Tibial nerve (tissue), 4 donors: ENCODE measurements at regions not wholly inside any gene's neighbourhood (a gene's known extent, or its start where the extent isn't known, plus 50 kb on each side); places are given as distances from the start of the nearest gene placed in this dataset.

Source experiments
- DNase-seq, 2 donors: peaks; one replicate each; pipeline ENCODE4 v3.0.0-alpha.2; 2019; ENCODE audit warnings: low spot score in 2 of 2
- H3K27ac ChIP-seq, 4 donors: fragments of 200-600 bp; sonication (generic) in 3 of 4; one replicate each; pipeline ENCODE4 v1.5.1; 2017 to 2019; ENCODE audit warnings: mild to moderate bottlenecking in 1 of 4
- H3K27me3 ChIP-seq, 2 donors: fragments of 200-600 bp; sonication (generic) in 1 of 2; one replicate each; pipeline versions ENCODE4 v1.5.1 to v1.6.0; 2017 to 2019
- H3K36me3 ChIP-seq, 3 donors: fragments of 200-600 bp; sonication (generic); one replicate each; pipeline ENCODE4 v1.5.1; 2018 to 2019
- H3K4me1 ChIP-seq, 4 donors: fragments of 200-600 bp; sonication (generic) in 3 of 4; one replicate each; pipeline ENCODE4 v1.5.1; 2017 to 2019
- H3K4me3 ChIP-seq, 4 donors: fragments of 200-600 bp; sonication (generic) in 3 of 4; one replicate each; pipeline ENCODE4 v1.5.1; 2017 to 2019; ENCODE audit warnings: mild to moderate bottlenecking in 1 of 4, moderate library complexity in 1 of 4
- H3K9me3 ChIP-seq, 4 donors: fragments of 200-600 bp; sonication (generic) in 3 of 4; one replicate each; pipeline ENCODE4 v1.5.1; 2017 to 2019
- EP300 ChIP-seq, 2 donors: sonication (generic); formaldehyde crosslinking; IDR thresholded peaks; one replicate each; pipeline ENCODE4 v1.6.1; 2017; ENCODE audit warnings: antibody characterized with exemption in 2 of 2, mild to moderate bottlenecking in 1 of 2
- POLR2A ChIP-seq, 2 donors: fragments of 450-650 bp; IDR thresholded peaks; one replicate each; pipeline ENCODE4 v1.6.1; 2017; ENCODE audit warnings: antibody characterized with exemption in 2 of 2, mild to moderate bottlenecking in 2 of 2, moderate library complexity in 2 of 2
- WGBS, 2 donors: methylation state at CpG; one replicate each; pipeline ENCODE4 v1.1.5; 2018; 5-methylcytosine and 5-hydroxymethylcytosine counted together
- TF ChIP-seq, protein P1 (sequence below), 5 experiments: fragments of 200-600 bp in 3 of 5; fragments of 450-650 bp in 2 of 5; sonication (generic) in 3 of 5; IDR thresholded peaks; one replicate each; pipeline ENCODE4 v1.5.1; 2016 to 2019; ENCODE audit warnings: antibody characterized with exemption in 5 of 5, mild to moderate bottlenecking in 3 of 5, moderate library complexity in 2 of 5

DNA sequence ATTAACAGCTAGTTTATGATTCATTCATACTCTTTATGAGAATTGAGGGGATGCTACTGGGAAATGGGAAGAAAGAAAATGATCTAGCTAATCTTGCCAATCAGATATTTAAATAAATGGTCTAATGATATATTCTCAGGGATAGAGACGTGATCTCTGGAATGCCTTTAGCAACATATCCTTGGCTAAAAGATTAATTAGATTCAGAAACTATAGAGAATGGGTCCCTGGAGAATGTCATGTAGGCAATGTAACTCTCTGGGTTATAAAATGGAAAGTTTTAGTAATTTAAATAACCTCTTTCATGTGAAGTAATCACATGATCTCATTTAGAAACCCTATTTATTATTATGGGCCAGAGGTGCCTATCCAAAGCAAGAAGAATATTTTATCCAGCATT is 771.0 kb upstream of the CDH2 start:
- H3K36me3 ChIP-seq: no peaks in the 10 kb centered on the region
- H3K27me3 ChIP-seq: no peaks in the 10 kb centered on the region
- no peak overlapping the region for H3K4me3 ChIP-seq
- peaks cover 0 to 6% (median 0%) of the 10 kb centered on the region in 4 donors for H3K9me3 ChIP-seq
- 47 to 67% methylated on average over 1 of the region's 1 CpG for WGBS, 2 donors
- no peak for DNase-seq
- TF ChIP-seq, protein P1, sequence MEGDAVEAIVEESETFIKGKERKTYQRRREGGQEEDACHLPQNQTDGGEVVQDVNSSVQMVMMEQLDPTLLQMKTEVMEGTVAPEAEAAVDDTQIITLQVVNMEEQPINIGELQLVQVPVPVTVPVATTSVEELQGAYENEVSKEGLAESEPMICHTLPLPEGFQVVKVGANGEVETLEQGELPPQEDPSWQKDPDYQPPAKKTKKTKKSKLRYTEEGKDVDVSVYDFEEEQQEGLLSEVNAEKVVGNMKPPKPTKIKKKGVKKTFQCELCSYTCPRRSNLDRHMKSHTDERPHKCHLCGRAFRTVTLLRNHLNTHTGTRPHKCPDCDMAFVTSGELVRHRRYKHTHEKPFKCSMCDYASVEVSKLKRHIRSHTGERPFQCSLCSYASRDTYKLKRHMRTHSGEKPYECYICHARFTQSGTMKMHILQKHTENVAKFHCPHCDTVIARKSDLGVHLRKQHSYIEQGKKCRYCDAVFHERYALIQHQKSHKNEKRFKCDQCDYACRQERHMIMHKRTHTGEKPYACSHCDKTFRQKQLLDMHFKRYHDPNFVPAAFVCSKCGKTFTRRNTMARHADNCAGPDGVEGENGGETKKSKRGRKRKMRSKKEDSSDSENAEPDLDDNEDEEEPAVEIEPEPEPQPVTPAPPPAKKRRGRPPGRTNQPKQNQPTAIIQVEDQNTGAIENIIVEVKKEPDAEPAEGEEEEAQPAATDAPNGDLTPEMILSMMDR (IDR thresholded peaks at IDR 0.05): no peak
- TF ChIP-seq POLR2A (IDR thresholded peaks at IDR 0.05) (no peak), EP300 (IDR thresholded peaks at IDR 0.05) (no peak)
- H3K27ac ChIP-seq: no peak overlapping the region
- H3K4me1 ChIP-seq: no peaks in the 10 kb centered on the region

DNA sequence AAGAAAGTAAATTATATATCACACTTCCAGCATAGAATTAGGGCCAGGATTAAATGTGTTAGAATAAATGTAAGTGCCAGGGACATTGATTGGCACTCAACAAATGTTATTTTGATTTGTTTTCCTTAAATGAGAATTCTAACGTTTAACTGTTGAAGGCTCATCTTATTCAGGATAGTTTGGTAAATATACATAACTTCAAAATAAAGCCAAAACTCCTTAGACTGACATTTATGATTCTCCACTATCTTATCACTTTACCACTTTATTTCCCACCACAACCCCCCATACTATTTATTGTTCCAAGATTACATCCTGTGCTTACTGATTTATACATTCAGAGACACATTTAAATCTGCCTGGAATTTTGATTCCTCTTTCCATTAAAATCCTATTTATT is 769.5 kb upstream of the CDH2 start:
- Histone ChIP-seq H3K9me3 (peaks cover 0 to 4% (median 0%) of the 10 kb centered on the region in 4 donors), H3K36me3 (no peaks in the 10 kb centered on the region), H3K4me3 (no peak overlapping the region), H3K27me3 (no peaks in the 10 kb centered on the region), H3K4me1 (no peaks in the 10 kb centered on the region), H3K27ac (no peak overlapping the region)
- 73 to 78% methylated on average over 1 of the region's 1 CpG for WGBS, 2 donors
- TF ChIP-seq, protein P1 (IDR thresholded peaks at IDR 0.05): no peak
- TF ChIP-seq POLR2A (IDR thresholded peaks at IDR 0.05) (no peak), EP300 (IDR thresholded peaks at IDR 0.05) (no peak)
- no peak for DNase-seq

DNA sequence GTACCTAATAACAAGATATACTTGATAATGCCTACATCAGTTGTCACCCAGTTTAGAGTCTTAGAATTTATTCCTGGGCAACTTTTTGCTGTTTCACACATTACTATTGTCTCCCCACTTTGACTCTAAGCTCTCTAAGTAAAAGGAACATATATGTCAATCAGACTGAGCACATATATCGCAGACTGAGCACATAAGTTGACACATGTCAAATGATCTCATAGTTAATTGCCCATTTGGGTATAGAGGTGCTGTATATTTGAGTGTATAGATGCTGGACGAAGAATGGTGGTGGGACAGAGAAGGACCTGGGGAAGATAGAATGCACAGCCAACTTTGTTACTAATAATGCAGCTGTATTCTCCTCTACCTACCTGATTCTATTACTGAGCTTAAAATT is 746.0 kb upstream of the CDH2 start:
- Histone ChIP-seq H3K36me3 (no peaks in the 10 kb centered on the region), H3K27ac (no peak overlapping the region), H3K4me1 (no peaks in the 10 kb centered on the region), H3K9me3 (no peaks in the 10 kb centered on the region), H3K27me3 (no peaks in the 10 kb centered on the region), H3K4me3 (no peak overlapping the region)
- TF ChIP-seq, protein P1 (IDR thresholded peaks at IDR 0.05): no peak
- TF ChIP-seq EP300 (IDR thresholded peaks at IDR 0.05): no peak
- no peak for TF ChIP-seq POLR2A (IDR thresholded peaks at IDR 0.05)
- WGBS, 2 donors: 92% methylated on average over 2 of the region's 2 CpGs
- no peak for DNase-seq

DNA sequence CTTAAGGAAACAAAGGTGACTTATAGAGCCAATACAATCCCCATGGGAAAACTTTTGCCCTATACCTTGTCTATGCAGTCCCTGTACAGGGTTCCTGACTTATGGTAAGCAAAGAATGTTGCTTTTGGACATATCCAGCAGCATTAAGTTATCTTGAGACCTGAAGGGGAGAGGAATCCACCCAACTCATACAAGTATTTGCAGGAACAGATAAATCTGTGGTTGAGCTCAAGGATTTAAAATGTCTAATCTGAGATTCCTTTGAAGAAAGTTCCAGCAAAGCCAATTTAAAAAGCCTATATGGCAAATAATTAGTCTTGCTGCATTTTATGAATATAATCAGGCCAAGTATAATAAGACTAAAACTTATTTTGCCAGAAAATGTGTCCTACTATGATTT is 739.5 kb upstream of the CDH2 start:
- Histone ChIP-seq H3K9me3 (peaks cover 0 to 6% (median under 1%) of the 10 kb centered on the region in 4 donors), H3K36me3 (no peaks in the 10 kb centered on the region), H3K4me1 (no peaks in the 10 kb centered on the region), H3K4me3 (no peak overlapping the region), H3K27me3 (no peaks in the 10 kb centered on the region), H3K27ac (no peak overlapping the region)
- DNase-seq: no peak
- TF ChIP-seq EP300 (IDR thresholded peaks at IDR 0.05): no peak
- no peak for TF ChIP-seq POLR2A (IDR thresholded peaks at IDR 0.05)
- TF ChIP-seq, protein P1 (IDR thresholded peaks at IDR 0.05): no peak

DNA sequence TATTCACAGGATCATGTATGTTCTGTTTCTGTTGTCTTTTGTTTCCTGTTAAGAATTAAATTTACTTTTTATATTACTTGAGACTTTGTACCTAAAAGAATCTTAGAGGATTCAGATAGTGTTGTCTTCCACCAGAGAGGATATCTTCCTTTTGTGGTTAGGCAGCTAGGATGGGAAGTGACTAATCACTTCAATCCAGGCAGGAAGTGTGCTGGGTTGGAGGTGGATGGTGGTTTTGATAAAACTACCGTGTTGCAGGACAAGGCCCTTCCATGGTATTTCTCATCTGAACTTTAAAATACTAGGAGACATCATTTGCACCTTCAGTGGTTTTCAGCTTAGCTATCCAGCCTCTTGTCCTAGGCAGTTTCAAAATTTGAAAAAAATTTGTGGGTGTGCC is 728.6 kb upstream of the CDH2 start:
- Histone ChIP-seq H3K27ac (no peak overlapping the region), H3K4me3 (no peak overlapping the region), H3K36me3 (no peaks in the 10 kb centered on the region), H3K4me1 (no peaks in the 10 kb centered on the region), H3K27me3 (no peaks in the 10 kb centered on the region), H3K9me3 (no peaks in the 10 kb centered on the region)
- DNase-seq: no peak
- 43 to 45% methylated on average over 1 of the region's 1 CpG for WGBS, 2 donors
- TF ChIP-seq POLR2A (IDR thresholded peaks at IDR 0.05) (no peak), EP300 (IDR thresholded peaks at IDR 0.05) (no peak)
- TF ChIP-seq, protein P1 (IDR thresholded peaks at IDR 0.05): no peak
